Gastrocnemius medialis (tissue), 4 donors: ENCODE measurements at regions not wholly inside any gene's neighbourhood (a gene's known extent, or its start where the extent isn't known, plus 50 kb on each side); places are given as distances from the start of the nearest gene placed in this dataset.

Experiments used
- ATAC-seq, 2 donors: fragments of 150-250 bp; one replicate each; pipeline ENCODE4 v1.9.1; 2016
- DNase-seq, 2 donors: peaks; one replicate each; pipeline ENCODE4 v3.0.0-alpha.2; 2019
- H3K27ac ChIP-seq, 4 donors: fragments of 200-600 bp; sonication (generic); 1 replicate in 1 of 4; 2 replicates in 3 of 4; pipeline ENCODE4 v1.5.1; 2016 to 2018; ENCODE audit warnings: mild to moderate bottlenecking in 2 of 4, moderate library complexity in 1 of 4
- H3K27me3 ChIP-seq, 3 donors: fragments of 200-600 bp; sonication (generic) in 2 of 3; 1 replicate in 1 of 3; 2 replicates in 2 of 3; pipeline versions ENCODE4 v1.5.1 to v1.6.0; 2016 to 2019; ENCODE audit warnings: mild to moderate bottlenecking in 1 of 3, moderate library complexity in 1 of 3
- H3K36me3 ChIP-seq, 2 donors: fragments of 200-600 bp; sonication (generic) in 1 of 2; one replicate each; pipeline ENCODE4 v1.5.1; 2017 to 2018
- H3K4me1 ChIP-seq, 2 donors: fragments of 200-600 bp; sonication (generic) in 1 of 2; one replicate each; pipeline ENCODE4 v1.5.1; 2016 to 2017; ENCODE audit warnings: mild to moderate bottlenecking in 2 of 2
- H3K4me3 ChIP-seq, 4 donors: fragments of 200-600 bp; sonication (generic) in 3 of 4; 1 replicate in 1 of 4; 2 replicates in 3 of 4; pipeline ENCODE4 v1.5.1; 2016 to 2019; ENCODE audit warnings: mild to moderate bottlenecking in 2 of 4
- H3K9me3 ChIP-seq, 3 donors: fragments of 200-600 bp; sonication (generic) in 2 of 3; 1 replicate in 1 of 3; 2 replicates in 2 of 3; pipeline ENCODE4 v1.5.1; 2016 to 2019
- CTCF ChIP-seq, 5 experiments: fragments of 450-650 bp in 3 of 5; fragments of 200-600 bp in 2 of 5; sonication (generic) in 2 of 5; IDR thresholded peaks in 4 of 5; conservative IDR thresholded peaks in 1 of 5; 1 replicate in 4 of 5; 2 replicates in 1 of 5; pipeline ENCODE4 v1.5.1; 2016 to 2019; ENCODE audit warnings: antibody characterized with exemption in 5 of 5, mild to moderate bottlenecking in 3 of 5, moderate library complexity in 3 of 5
- POLR2A ChIP-seq, 2 donors: fragments of 450-650 bp; IDR thresholded peaks; one replicate each; pipeline ENCODE4 v1.6.1; 2017; ENCODE audit warnings: antibody characterized with exemption in 2 of 2, mild to moderate bottlenecking in 2 of 2, moderate library complexity in 2 of 2
- in situ Hi-C, 4 donors: fragments of 200-750 bp; cut with MboI; loops; one replicate each; pipeline versions ENCODE4 v1.15.0 to v1.8.0; 2017; ENCODE audit warnings: low sequenced_read_pairs in 4 of 4
- intact Hi-C: fragments of 100-400 bp; cut with DNase I; formaldehyde crosslinking; loops from one replicate; pipeline ENCODE4 v1.15.1; 2023; ENCODE audit warnings: low total_unique reads

- no peak overlapping the region for H3K27ac ChIP-seq
Observed at GRCh38 chr14:86858031-86858430, 1135.0 kb downstream of the GALC start.

GRCh38 chr14:86852530-86852929 lies 1140.5 kb downstream of the GALC start:
- no peak for TF ChIP-seq POLR2A (IDR thresholded peaks at IDR 0.05)
- no peaks in the 10 kb centered on the region for H3K27me3 ChIP-seq
- no peak for ATAC-seq
- H3K9me3 ChIP-seq, result no peaks in the 10 kb centered on the region
- in situ Hi-C loops (no loop called here), intact Hi-C loops (no loop called here)
- no peaks in the 10 kb centered on the region for H3K36me3 ChIP-seq
- no peak overlapping the region for H3K4me3 ChIP-seq
- no peaks in the 10 kb centered on the region for H3K4me1 ChIP-seq
- no peak for DNase-seq
- H3K27ac ChIP-seq, result no peak overlapping the region

More at GRCh38 chr14:86858031-86858430, 1135.0 kb downstream of the GALC start:
- H3K27me3 ChIP-seq, result no peaks in the 10 kb centered on the region
- ATAC-seq (no peak), DNase-seq (no peak)
- H3K36me3 ChIP-seq, result no peaks in the 10 kb centered on the region
- in situ Hi-C loops (no loop called here), intact Hi-C loops (no loop called here)
- H3K9me3 ChIP-seq, result no peaks in the 10 kb centered on the region
- H3K4me1 ChIP-seq, result no peaks in the 10 kb centered on the region
- H3K4me3 ChIP-seq, result no peak overlapping the region
- TF ChIP-seq POLR2A (IDR thresholded peaks at IDR 0.05) (no peak), CTCF (IDR thresholded peaks at IDR 0.05 in 4 of 5, conservative IDR thresholded peaks at IDR 0.05 in 1 of 5) (no peak)

DNA sequence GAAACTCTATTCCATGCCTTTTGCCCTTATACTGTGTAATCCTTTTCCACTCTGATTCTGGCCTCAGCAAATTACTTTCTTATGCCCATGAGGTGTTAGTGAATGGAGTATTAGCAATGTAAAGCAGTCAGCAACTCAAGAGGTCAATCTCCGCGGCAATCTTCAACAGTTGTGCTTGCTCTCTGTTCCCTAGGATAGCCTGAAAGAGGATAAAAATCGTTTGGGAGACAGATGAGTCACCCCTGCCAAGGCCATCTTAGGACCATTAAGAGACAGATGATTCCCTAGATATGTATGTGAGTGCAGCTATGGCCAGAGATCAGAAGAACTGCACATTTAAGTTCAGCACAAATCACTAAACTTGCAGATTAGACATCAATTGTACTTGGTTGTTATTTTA lies 1145.8 kb downstream of the GALC start:
- H3K36me3 ChIP-seq, result no peaks in the 10 kb centered on the region
- in situ Hi-C loops, result no loop called here
- intact Hi-C loops, result no loop called here
- H3K9me3 ChIP-seq, result no peaks in the 10 kb centered on the region
- ATAC-seq (no peak), DNase-seq (no peak)
- H3K4me3 ChIP-seq, result no peak overlapping the region
- H3K4me1 ChIP-seq, result no peaks in the 10 kb centered on the region
- TF ChIP-seq POLR2A (IDR thresholded peaks at IDR 0.05), result no peak
- no peak for TF ChIP-seq CTCF (IDR thresholded peaks at IDR 0.05 in 4 of 5, conservative IDR thresholded peaks at IDR 0.05 in 1 of 5)
- no peaks in the 10 kb centered on the region for H3K27me3 ChIP-seq
- no peak overlapping the region for H3K27ac ChIP-seq

DNA sequence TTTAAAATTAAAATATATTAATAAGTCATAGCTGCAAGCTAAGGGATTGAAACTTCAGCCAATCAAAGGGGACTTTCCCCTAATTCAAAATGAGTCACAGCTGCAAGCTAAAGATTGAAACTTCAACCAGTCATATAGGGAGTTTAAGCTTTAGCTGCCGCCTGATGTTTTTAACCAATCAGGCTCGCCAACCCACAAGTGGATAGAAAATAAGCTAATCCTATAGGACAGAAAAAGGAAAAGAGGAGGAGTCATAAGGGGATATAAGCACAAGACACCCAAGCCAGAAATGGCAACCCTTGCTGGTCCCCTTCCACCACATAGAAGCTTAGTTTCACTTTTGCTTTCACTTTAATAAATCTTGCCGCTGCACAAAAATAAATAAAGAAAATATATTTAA lies 1154.6 kb downstream of the GALC start:
- H3K36me3 ChIP-seq, result no peaks in the 10 kb centered on the region
- no peak overlapping the region for H3K4me3 ChIP-seq
- intact Hi-C loops (no loop called here), in situ Hi-C loops (no loop called here)
- no peaks in the 10 kb centered on the region for H3K27me3 ChIP-seq
- H3K4me1 ChIP-seq, result no peaks in the 10 kb centered on the region
- ATAC-seq, result no peak
- no peak for TF ChIP-seq CTCF (IDR thresholded peaks at IDR 0.05 in 4 of 5, conservative IDR thresholded peaks at IDR 0.05 in 1 of 5)
- no peak for TF ChIP-seq POLR2A (IDR thresholded peaks at IDR 0.05)
- no peaks in the 10 kb centered on the region for H3K9me3 ChIP-seq
- H3K27ac ChIP-seq, result no peak overlapping the region
- DNase-seq, result no peak

- Histone ChIP-seq H3K27ac (no peak overlapping the region), H3K36me3 (no peaks in the 10 kb centered on the region), H3K4me3 (no peak overlapping the region), H3K27me3 (no peaks in the 10 kb centered on the region), H3K9me3 (no peaks in the 10 kb centered on the region), H3K4me1 (no peaks in the 10 kb centered on the region)
- TF ChIP-seq POLR2A (IDR thresholded peaks at IDR 0.05) (no peak), CTCF (IDR thresholded peaks at IDR 0.05 in 4 of 5, conservative IDR thresholded peaks at IDR 0.05 in 1 of 5) (no peak)
- ATAC-seq (no peak), DNase-seq (no peak)
- in situ Hi-C loops (no loop called here), intact Hi-C loops (no loop called here)
Observed at GRCh38 chr14:86826661-86827060, 1166.3 kb downstream of the GALC start.
